SW480 (cell line): ENCODE measurements at regions not wholly inside any gene's neighbourhood (a gene's known extent, or its start where the extent isn't known, plus 50 kb on each side); places are given as distances from the start of the nearest gene placed in this dataset.
"Not testable (repeated sequence)": the region's sequence is repeated elsewhere in the genome, so short reads cannot be mapped to it uniquely, and the experiment has no call there.

Experiments used
- DNase-seq: peaks from one replicate; pipeline ENCODE4 v3.0.0-alpha.2; 2016; ENCODE audit warnings: low spot score

DNA sequence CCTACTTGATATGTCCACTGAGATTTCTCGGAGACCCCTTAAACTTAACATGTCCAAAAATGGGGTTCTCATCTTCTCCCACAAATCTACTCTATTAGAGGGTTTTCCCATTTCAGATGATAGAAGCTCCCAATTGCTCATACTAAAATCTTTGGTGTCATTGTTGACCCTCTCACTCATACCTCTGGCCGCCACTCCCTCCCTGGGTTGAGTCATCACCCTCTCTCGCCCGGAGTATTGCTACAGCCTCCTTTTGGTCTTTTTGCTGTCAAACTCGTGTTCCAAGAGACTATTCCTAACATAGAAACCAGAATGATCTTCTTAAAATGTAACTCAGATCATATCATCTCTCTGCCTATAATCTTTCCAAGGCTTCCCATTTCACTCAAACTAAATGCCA lies 91.0 kb upstream of the GNAQ start:
- no peak for DNase-seq

DNA sequence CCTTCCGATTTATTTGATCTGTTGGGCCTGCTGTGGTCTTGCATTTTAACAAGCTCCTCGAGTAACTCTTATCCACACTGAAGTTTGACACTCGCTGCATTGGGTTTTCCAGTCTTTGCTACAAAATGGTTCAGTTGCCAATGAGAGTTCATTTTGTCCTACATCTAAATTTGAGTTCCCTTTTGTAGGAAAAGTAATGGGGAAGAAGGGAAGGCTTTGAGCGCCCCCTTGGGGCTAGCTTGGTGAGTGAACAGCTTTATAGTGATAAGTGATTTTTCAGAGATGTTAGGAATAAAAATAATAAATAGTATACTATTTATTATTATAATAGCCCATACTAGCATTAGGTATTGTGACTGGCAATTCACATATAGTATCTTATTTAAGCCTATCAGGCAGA lies 89.9 kb upstream of the GNAQ start:
- peak; percentile 57 for DNase-seq

DNA sequence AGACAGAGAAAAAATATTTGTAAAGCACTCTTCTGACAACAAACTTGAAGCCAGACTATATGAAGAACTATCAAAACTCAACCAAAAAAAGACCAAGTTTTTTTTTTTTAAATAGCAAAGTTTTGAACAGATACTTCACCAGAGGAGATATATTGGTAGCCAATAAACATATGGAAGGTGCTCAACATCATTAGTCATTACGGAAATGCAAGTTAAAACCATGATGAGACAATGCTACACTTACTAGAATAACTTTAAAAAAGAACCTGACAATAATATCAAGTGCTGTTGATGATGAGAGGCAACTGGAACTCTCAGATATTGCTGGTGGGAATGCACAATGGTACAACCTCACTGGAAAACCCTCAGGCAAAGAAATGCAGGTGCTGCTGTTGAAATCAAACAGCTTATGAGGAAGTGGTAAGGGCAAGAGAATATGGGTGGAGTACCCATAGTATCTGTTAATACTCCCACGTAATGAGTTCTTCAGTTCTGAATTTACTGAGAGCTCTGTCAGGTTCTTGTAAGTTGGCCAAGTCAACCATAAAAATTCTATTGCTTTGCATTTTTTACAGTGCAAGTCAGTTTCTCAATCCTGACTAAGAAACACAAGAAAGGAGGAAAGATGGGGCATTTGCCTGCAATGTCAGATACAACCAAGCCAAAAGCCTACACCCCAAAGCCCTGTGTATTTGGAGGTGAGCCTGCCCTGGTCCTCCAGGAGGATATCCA lies 87.3 kb upstream of the GNAQ start:
- DNase-seq = no peak

DNA sequence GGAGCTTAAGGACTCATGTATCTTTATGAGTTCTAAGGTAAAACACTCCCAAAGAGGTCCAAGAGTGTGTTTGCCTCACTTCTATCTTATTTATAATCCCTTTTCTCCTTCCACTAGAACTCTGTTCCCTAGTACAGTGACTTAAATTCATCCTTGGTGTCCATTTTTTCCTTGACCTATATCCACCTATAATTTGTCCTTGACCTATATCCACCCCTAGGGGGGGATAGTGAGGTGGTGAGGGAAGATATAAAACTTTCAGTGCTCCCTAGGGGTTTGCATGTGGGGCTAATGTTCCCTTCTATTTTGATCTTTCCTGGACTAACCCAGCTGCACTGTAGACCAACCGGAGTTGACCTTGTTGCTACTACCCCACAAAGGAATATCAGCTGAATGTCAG lies 83.5 kb upstream of the GNAQ start:
- peak; percentile 12 for DNase-seq

DNA sequence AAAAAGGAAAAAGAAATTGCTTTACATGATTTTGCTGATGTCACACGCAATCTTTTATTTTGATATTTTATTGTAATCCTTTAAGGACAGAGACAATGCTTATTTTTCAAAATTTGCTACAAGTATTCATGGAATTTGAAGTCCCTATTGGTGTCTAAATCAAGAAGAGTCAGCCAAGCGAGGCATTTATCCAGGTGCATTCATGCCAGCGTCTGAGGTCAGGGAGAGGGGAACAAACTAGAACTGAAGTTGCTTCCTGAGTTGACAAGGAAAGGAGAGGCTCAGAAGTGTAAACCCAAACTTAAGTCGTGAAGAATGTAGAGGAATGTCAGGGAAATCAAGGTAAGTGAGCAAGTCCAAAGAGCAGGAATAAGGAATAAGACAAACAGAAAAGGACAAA lies 83.0 kb upstream of the GNAQ start:
- DNase-seq = no peak

DNA sequence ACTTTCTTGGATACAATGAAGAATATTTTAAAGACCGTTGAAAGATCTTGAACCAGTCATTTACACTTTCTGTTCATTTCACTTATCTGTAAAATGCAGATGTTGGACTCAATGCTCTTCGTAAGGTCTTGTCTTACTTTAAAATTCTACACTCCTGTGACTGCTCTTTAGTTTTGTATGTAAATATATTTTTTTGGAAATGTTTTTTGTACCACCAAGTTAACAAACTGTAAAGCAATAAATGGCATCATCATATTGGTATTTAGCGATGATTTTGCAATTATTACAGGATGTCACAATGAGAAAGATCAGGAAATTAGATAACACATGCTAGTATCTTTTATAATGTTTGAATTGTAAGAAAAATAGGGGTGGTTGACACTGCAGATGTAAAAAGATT lies 80.8 kb upstream of the GNAQ start:
- no peak for DNase-seq

DNA sequence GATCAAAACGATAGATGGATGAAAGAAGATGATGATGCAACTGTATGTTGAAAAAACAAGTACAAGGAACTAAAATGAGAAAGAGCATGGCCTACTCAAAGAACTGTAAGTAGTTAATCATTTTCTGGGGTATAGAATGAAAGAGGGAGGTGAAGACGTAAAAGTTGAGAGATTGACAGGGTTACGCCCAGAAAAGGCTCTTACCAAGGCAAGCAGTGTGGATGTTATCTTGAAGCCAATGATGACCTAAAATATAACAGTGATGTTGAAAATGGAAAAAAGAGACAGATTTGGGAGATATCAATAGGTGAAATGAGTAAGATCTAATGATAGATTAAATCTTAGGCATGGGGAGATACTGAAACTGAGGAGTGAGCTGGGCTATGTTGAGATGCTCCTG lies 80.4 kb upstream of the GNAQ start:
- DNase-seq = no peak

DNA sequence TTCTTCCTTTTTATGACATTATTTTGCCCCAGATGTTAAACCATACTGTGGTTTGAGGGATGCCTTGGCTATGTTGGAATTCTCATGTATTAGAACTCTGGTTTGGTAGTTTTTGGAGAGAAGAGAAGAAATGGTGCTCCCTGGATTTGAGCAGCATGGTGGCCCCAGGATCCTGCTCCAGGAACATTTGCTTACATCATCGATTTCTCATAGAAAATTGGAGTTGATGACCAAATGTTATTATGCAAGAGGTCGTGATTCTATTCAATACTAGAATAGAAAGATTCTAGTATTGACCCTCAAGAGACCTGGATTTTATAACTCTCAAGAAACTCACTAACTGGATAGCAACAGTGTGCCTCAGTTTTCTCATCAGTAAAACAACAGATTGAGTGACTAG lies 77.5 kb upstream of the GNAQ start:
- DNase-seq = no peak

DNA sequence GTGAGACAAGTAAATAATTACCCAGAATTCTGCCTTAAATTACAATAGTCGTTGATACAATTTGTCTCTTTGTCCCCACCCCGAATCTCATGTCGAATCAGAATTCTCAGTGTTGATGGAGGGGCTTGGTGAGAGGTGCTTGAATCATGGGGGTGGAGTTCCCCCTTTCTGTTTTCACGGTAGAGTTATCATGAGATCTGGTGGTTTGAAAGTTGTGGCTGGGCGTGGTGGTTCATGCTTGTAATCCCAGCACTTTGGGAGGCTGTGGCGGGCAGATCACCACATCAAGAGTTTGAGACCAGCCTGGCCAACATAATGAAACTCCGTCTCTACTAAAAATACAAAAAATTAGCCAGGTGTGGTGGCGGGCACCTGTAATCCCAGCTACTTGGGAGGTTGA lies 75.0 kb upstream of the GNAQ start:
- not testable (repeated sequence) for DNase-seq

DNA sequence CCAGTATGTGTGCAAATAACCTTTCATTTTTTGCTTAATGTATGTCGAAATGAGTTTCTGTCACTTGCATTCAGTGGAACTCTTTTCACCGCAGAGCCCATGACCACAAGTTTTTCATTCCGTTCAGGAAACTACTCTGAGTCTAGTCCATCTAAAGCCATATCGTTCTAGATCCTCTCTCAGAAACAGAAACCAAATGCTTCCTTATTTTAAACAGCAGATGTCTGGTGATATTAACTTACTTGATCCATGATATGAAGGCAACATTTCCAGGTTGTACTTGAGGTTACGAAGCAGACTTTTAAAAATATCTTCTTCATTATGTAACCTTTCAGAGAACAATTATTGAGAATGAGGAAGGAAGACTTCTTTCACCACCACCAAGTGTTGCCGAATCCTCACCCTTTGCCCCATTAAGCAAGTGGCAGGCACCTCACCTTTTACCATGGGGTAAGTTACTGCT lies 72.4 kb upstream of the GNAQ start:
- no peak for DNase-seq

DNA sequence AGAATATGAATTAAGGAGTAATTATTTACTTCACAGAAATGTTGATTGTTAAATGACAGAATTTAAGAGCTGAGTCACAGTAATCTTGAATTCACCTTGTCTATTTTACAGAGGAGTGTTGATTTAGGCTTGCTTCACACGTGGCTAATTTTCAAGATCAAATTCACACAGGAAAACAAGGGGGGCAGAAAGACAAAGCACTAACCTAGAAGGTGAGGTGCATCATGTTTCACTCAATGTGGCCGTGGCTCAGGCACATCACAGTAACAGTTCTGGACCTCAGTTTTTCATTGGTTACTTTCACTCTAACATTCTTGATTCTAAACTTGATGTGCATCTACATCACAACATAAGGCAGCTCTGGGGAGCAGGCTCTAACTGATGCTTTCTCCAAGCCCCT lies 69.6 kb upstream of the GNAQ start:
- DNase-seq = no peak

DNA sequence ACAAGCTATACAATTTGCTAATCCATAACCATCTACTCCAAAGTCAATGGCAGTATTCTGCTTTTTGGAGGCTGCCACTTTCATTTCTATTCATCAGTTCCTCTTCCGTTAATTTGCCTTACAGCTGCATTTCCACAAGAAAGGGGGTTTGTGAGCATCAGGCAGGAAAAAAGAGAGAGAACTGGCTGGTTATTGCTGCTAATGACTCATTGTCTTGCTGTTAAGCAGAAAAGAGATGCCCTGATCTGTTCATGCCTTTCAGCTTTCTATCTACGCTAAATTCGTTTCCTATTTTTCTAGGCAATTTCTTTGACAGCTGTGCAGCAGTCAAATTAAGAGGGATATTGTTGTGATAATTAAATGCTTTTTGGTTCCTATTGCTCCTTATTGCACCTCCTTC lies 65.9 kb upstream of the GNAQ start:
- DNase-seq = no peak

DNA sequence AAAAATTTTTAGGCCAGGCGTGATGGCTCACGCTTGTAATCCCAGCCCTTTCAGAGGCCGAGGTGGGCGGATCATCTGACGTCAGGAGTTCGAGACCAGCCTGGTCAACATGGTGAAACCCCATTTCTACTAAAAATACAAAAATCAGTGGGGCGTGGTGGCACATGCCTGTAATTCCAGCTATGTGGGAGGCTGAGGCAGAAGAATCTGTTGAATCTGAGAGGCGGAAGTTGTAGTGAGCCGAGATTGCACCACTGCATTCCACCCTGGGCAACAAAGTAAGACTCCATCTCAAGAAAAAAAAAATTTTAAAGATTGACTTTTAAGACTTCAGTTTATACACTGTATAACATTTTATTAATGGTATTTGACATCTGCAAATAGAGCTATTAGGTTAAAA lies 60.1 kb upstream of the GNAQ start:
- no peak for DNase-seq

DNA sequence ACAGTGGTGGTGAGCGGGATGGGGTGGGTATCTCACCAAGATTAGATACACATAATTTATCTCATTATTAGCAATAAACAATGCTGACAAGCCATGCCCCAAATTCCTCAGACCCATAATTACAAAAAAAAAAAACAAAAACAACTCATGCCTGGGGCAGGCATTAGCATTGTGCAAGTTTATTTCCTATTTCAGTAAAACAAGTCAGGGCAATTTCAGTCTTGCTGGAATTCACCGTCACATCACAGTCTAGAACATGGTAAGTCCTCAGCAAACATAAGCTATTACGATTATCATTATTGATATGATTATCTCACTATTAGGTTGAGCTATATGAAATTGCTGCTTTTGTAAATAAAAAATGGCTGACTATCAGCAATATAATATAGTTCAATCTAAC lies 57.5 kb upstream of the GNAQ start:
- DNase-seq = no peak

DNA sequence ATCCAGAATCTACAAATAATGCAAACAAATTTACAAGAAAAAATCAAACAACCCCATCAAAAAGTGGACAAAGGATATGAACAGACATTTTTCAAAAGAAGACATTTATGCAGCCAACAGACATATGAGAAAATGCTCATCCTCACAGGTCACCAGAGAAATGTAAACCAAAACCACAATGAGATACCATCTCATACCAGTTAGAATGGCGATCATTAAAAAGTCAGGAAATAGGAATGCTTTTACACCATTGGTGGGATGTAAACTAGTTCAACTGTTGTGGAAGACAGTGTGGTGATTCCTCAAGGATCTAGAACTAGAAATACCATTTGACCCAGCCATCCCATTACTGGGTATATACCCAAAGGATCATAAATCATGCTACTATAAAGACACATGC lies 56.6 kb upstream of the GNAQ start:
- DNase-seq = not testable (repeated sequence)
